Right ventricle myocardium superior (tissue), 1 donor: ENCODE measurements at regions not wholly inside any gene's neighbourhood (a gene's known extent, or its start where the extent isn't known, plus 50 kb on each side); places are given as distances from the start of the nearest gene placed in this dataset.

Source experiments
- ATAC-seq: fragments of 200-7000 bp; cut with Tn5 transposase; one replicate; pipeline ENCODE4 v1.9.1; 2020; ENCODE audit warnings: mild to moderate bottlenecking; ENCODE audit not compliant: poor library complexity
- DNase-seq: peaks from one replicate; pipeline ENCODE4 v3.0.0-alpha.2; 2020
- intact Hi-C: fragments of 100-400 bp; cut with DNase I; formaldehyde crosslinking; loops from one replicate; pipeline ENCODE4 v1.11.2; 2022
- donor health status: DM: no; HTN: yes; CAD: no; lungs with severe emphysema.

DNA sequence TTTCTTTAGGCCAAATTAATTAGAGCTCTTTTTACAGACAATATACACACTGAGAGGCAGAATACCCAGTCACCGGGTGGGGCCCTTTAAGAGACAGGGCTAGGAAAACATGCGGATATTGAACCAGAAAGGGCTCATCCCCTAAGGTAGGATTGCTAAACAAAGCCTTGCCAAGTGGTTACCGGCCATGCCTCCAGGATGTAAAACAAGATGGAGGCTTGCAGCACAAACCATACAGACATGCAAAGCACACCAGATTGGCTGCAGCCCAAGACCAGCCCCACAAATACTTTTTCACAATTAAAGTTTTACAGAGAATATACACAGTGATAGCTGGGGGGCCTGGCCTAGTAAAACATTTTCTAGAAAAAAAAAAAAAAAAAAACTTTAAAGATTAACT lies 210.0 kb downstream of the KLHL4 start:
- DNase-seq (no peak), ATAC-seq (no peak)
- intact Hi-C loops, result no loop called here

GRCh38 chrX:87728024-87728423 lies 210.4 kb downstream of the KLHL4 start:
- ATAC-seq (no peak), DNase-seq (no peak)
- intact Hi-C loops, result no loop called here

GRCh38 chrX:87728459-87728858 lies 210.9 kb downstream of the KLHL4 start:
- DNase-seq, result no peak
- intact Hi-C loops, result no loop called here
- no peak for ATAC-seq

DNA sequence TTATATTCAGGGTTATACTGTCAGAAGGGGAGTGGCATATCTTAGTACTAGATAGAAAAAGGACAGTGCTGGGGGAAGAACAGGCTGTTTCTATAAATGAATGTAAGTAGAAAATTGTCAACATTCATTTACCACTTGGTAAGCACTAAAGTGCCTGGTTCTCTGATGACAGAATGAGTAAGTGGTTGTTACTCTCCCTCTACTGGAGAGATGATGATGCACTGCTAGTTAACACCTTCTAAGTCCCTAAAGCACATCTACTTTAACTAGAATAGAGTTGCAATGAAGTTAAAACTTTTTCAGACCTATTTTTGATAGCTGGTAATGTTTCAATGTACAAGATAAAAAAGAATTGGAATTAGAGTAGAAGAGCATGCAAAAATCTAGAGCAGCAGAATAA lies 214.5 kb downstream of the KLHL4 start:
- ATAC-seq (no peak), DNase-seq (no peak)
- intact Hi-C loops, result no loop called here

DNA sequence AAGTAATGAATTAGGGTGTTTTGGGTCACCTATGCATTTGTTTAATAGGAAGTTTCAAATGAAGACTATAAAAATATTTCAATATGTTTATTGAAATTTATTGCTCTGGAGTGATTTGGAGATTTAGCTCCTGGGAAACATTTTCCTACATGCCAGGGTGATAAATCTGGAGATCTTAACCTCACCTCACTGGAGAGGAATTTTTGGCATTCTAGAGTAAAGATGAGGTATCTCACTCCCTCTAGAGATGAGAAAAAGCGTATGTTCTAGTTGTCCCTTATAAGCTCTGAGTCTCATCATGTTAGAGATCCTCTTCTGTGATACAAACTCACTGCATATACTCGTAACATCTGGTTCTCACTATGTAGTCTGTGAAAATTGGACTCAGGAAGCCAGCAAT lies 219.0 kb downstream of the KLHL4 start:
- no peak for ATAC-seq
- intact Hi-C loops, result no loop called here
- DNase-seq, result no peak

- ATAC-seq (no peak), DNase-seq (no peak)
- intact Hi-C loops, result no loop called here
Measured at GRCh38 chrX:87744391-87744790, 226.8 kb downstream of the KLHL4 start.

- intact Hi-C loops, result no loop called here
- DNase-seq (no peak), ATAC-seq (no peak)
Measured at GRCh38 chrX:87755493-87755892, 237.9 kb downstream of the KLHL4 start.

GRCh38 chrX:87788976-87789375 lies 271.4 kb downstream of the KLHL4 start:
- no peak for ATAC-seq
- DNase-seq, result no peak
- intact Hi-C loops, result no loop called here

- no peak for ATAC-seq
- intact Hi-C loops, result no loop called here
- DNase-seq, result no peak
Measured at GRCh38 chrX:87798039-87798438, 280.4 kb downstream of the KLHL4 start.

DNA sequence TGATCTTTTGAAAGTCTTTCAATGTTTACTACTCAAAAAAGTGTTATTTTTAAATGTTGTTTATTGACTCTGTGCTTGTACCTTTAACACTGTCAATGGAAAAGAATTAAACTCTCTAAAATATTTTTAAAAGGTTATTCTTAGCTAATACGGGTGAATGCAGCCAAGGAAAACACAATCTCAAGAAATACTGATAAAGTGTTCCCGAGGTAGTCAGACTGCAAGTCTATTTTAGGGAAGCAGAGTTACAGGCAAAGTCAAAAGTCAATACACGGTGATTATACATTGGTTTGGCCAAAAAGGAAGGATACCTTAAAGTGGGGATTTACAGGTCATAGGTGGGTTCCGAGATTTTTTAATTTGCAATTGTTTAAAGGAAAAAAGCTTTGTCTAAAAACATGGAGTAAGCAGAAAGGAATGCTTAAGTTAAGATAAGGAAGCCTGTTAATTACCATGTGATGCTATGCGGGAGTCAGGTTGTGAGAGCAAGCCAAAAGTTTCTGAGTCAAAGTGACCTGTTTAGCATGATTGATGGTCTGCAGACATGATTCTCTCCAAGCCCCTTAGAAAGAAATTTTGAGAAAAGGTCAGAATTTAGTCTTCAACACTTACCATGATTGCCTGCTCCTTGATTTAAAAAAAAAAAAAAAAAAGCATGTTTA lies 288.4 kb downstream of the KLHL4 start:
- no peak for DNase-seq
- intact Hi-C loops, result no loop called here
- peak; percentile 79 for ATAC-seq

GRCh38 chrX:87808576-87809243 lies 291.1 kb downstream of the KLHL4 start:
- no peak for ATAC-seq
- intact Hi-C loops, result no loop called here
- DNase-seq, result no peak

GRCh38 chrX:87813566-87813965 lies 296.0 kb downstream of the KLHL4 start:
- intact Hi-C loops, result no loop called here
- no peak for ATAC-seq
- DNase-seq, result no peak

- intact Hi-C loops, result no loop called here
- ATAC-seq, result no peak
- DNase-seq, result no peak
Measured at GRCh38 chrX:87846956-87847355, 329.4 kb downstream of the KLHL4 start.

- intact Hi-C loops, result no loop called here
- DNase-seq (no peak), ATAC-seq (no peak)
Measured at GRCh38 chrX:87873347-87873941, 355.8 kb downstream of the KLHL4 start.

GRCh38 chrX:87874043-87874442 lies 356.4 kb downstream of the KLHL4 start:
- no peak for DNase-seq
- intact Hi-C loops, result no loop called here
- ATAC-seq, result no peak

DNA sequence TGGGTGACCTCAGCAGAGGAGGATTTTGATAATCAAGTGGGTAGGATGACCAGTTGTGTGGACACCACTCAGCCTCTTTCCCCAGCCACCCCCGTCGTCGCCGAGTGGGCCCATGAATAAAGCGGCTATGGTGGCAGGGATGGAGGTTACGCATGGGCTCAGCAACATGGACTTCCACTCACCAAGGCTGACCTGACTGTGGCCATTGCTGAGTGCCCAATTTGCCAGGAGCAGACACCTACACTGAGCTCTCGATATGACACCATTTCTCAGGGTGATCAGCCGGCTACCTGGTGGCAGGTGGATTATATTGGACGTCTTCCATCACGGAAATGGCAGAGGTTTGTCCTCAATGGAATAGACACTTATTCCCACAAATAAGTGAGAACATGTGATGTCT lies 361.3 kb downstream of the KLHL4 start:
- intact Hi-C loops, result no loop called here
- no peak for DNase-seq

GRCh38 chrX:87890437-87890836 lies 372.8 kb downstream of the KLHL4 start:
- intact Hi-C loops, result no loop called here
- ATAC-seq (no peak), DNase-seq (no peak)

More for the DNA sequence above, 361.3 kb downstream of the KLHL4 start:
- no peak for ATAC-seq

- DNase-seq, result no peak
- ATAC-seq, result no peak
- intact Hi-C loops, result no loop called here
Measured at GRCh38 chrX:87895421-87895820, 377.8 kb downstream of the KLHL4 start.

DNA sequence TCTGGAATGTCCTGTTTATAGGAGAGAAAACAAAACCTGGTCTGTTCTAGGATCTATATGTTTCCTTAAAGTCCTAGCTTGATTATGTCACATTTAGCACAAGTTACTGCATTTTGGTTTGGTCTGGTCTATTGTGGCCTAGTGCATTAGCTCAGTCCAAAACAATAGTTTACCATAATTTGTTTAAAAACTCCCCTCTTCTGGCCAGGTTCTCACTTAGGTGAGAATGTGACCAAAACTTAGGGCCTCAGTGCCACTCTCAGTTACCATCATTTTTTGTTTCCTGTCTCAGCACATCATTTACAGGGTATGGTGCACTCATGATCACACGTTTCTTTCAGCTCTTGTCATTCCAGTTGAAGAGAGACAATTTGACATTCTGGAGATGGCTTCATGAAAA lies 378.5 kb downstream of the KLHL4 start:
- intact Hi-C loops, result no loop called here

GRCh38 chrX:87900320-87900908 lies 382.8 kb downstream of the KLHL4 start:
- no peak for ATAC-seq
- intact Hi-C loops, result no loop called here
- no peak for DNase-seq

More for the DNA sequence above, 378.5 kb downstream of the KLHL4 start:
- DNase-seq (no peak), ATAC-seq (no peak)
